GM23338 (cell line): ENCODE measurements at regions not wholly inside any gene's neighbourhood (a gene's known extent, or its start where the extent isn't known, plus 50 kb on each side); places are given as distances from the start of the nearest gene placed in this dataset.

Experiments used
- CREB1 ChIP-seq: fragments of 250-450 bp; sonication (Bioruptor Pico); IDR thresholded peaks from 2 replicates; pipeline ENCODE4 v1.5.0; 2020; ENCODE audit warnings: low read depth, mild to moderate bottlenecking, moderate library complexity
- CTCF ChIP-seq, 2 experiments: fragments of 200-600 bp in 1 of 2; sonication (generic) in 1 of 2; conservative IDR thresholded peaks; 2 replicates each; pipeline versions ENCODE4 v1.5.1 to v1.6.1; 2016 to 2017; ENCODE audit warnings: antibody characterized with exemption in 2 of 2, low read depth in 2 of 2, mild to moderate bottlenecking in 2 of 2, moderate library complexity in 1 of 2
- ETS1 ChIP-seq: IDR thresholded peaks from 2 replicates; pipeline ENCODE4 v1.6.1; 2016; ENCODE audit warnings: antibody characterized with exemption
- EZH2 ChIP-seq: fragments of 200-600 bp; sonication (generic); IDR thresholded peaks from one replicate; pipeline ENCODE4 v1.8.0; 2017; ENCODE audit warnings: antibody characterized with exemption, mild to moderate bottlenecking, low read depth; ENCODE audit not compliant: unreplicated experiment
- EZH2phosphoT487 ChIP-seq: fragments of 200-600 bp; sonication (generic); IDR thresholded peaks from one replicate; pipeline ENCODE4 v1.8.1; 2018; ENCODE audit warnings: antibody characterized with exemption; ENCODE audit not compliant: unreplicated experiment
- POLR2AphosphoS5 ChIP-seq: IDR thresholded peaks from 2 replicates; pipeline ENCODE4 v1.6.1; 2016; ENCODE audit warnings: antibody characterized with exemption, low read depth
- REST ChIP-seq: IDR thresholded peaks from one replicate; pipeline ENCODE4 v1.6.1; 2018; ENCODE audit warnings: antibody characterized with exemption; ENCODE audit not compliant: unreplicated experiment
- STAT1 ChIP-seq: IDR thresholded peaks from one replicate; pipeline ENCODE4 v1.6.1; 2016; ENCODE audit warnings: antibody characterized with exemption; ENCODE audit not compliant: unreplicated experiment
- ZNF114 ChIP-seq: fragments of 250-450 bp; sonication (Bioruptor Pico); IDR thresholded peaks from 2 replicates; pipeline ENCODE4 v1.5.0; 2020; ENCODE audit warnings: mild to moderate bottlenecking, moderate library complexity

GRCh38 chr15:69626095-69627066, 173.8 kb downstream of the RPLP1 start:
- no peak for TF ChIP-seq CREB1 (CRISPR knock-in tag)
- no peak for TF ChIP-seq CTCF (conservative IDR thresholded peaks at IDR 0.05; ENCODE audit: low read depth in 2 of 2)
- no peak for TF ChIP-seq EZH2
- TF ChIP-seq ETS1, result no peak
- TF ChIP-seq POLR2AphosphoS5, result no peak
- TF ChIP-seq EZH2phosphoT487, result no peak
- TF ChIP-seq REST, result no peak
- no peak for TF ChIP-seq STAT1
- no peak for TF ChIP-seq ZNF114 (CRISPR knock-in tag)
